ENCODE measurements at regions not wholly inside any gene's neighbourhood (a gene's known extent, or its start where the extent isn't known, plus 50 kb on each side); places are given as distances from the start of the nearest gene placed in this dataset.
A peak's percentile ranks its signal among the peaks of the same experiment; 100 is the strongest.

GRCh38 chr2:221972813-221973478, 325.9 kb downstream of the PAX3 start:
- Mint-ChIP-seq H3K4me1 (no peaks in the 10 kb centered on the region), H3K27ac (no peak overlapping the region), H3K36me3 (ENCODE audit: low read depth) (no peaks in the 10 kb centered on the region), H3K27me3 (ENCODE audit: low read depth) (peaks cover 33% of the 10 kb centered on the region), H3K4me3 (no peak overlapping the region), H3K9me3 (no peaks in the 10 kb centered on the region)
- TF ChIP-seq, protein P1, sequence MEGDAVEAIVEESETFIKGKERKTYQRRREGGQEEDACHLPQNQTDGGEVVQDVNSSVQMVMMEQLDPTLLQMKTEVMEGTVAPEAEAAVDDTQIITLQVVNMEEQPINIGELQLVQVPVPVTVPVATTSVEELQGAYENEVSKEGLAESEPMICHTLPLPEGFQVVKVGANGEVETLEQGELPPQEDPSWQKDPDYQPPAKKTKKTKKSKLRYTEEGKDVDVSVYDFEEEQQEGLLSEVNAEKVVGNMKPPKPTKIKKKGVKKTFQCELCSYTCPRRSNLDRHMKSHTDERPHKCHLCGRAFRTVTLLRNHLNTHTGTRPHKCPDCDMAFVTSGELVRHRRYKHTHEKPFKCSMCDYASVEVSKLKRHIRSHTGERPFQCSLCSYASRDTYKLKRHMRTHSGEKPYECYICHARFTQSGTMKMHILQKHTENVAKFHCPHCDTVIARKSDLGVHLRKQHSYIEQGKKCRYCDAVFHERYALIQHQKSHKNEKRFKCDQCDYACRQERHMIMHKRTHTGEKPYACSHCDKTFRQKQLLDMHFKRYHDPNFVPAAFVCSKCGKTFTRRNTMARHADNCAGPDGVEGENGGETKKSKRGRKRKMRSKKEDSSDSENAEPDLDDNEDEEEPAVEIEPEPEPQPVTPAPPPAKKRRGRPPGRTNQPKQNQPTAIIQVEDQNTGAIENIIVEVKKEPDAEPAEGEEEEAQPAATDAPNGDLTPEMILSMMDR (IDR thresholded peaks at IDR 0.05; ENCODE audit: unreplicated experiment in 3 of 3) = no peak

DNA sequence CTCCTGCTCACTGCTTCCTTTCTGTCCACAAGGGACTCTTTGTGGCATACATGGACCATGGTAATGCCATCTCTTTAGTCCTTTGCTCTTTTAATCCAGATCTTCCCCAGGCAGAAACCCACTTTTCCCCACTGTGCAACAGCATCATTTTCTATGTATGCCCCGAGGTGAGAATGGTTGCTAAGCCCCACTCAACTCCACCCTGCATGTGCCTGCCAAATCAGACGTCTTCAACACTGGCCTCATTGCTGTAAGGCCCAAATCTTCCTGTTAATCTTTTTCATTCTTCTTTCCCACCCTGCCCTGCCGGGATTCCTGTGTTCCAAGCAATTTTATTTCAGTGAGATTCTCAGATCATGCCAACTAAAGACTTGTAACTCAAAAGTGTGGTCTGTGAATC, 328.4 kb downstream of the PAX3 start:
- Mint-ChIP-seq H3K27ac (no peak overlapping the region), H3K9me3 (no peaks in the 10 kb centered on the region), H3K36me3 (ENCODE audit: low read depth) (no peaks in the 10 kb centered on the region)

DNA sequence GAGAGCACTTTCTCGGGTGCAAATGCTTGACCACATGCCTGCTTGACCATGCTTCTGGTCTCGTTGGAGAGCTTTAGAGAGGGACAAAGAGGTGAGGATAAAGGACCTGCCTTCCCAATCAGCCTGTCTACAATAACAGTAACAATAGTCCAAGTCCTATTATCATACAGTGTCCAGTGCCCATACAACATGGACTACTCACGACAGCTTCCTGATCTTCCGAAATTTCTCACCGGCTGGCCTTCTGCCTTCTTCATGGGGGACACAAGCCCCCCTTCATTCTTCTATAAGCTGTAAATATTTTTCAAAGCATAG, 329.0 kb downstream of the PAX3 start:
- Mint-ChIP-seq H3K4me1 (no peaks in the 10 kb centered on the region), H3K9me3 (no peaks in the 10 kb centered on the region), H3K36me3 (ENCODE audit: low read depth) (no peaks in the 10 kb centered on the region), H3K4me3 (no peak overlapping the region), H3K27me3 (ENCODE audit: low read depth) (peaks cover 21% of the 10 kb centered on the region), H3K27ac (no peak overlapping the region)
- TF ChIP-seq, protein P1 (IDR thresholded peaks at IDR 0.05; ENCODE audit: unreplicated experiment in 3 of 3) = no peak

More for the DNA sequence above, 328.4 kb downstream of the PAX3 start:
- Mint-ChIP-seq H3K27me3 (ENCODE audit: low read depth) (peaks cover 24% of the 10 kb centered on the region), H3K4me3 (no peak overlapping the region), H3K4me1 (no peaks in the 10 kb centered on the region)
- TF ChIP-seq, protein P1 (IDR thresholded peaks at IDR 0.05; ENCODE audit: unreplicated experiment in 3 of 3) = no peak

DNA sequence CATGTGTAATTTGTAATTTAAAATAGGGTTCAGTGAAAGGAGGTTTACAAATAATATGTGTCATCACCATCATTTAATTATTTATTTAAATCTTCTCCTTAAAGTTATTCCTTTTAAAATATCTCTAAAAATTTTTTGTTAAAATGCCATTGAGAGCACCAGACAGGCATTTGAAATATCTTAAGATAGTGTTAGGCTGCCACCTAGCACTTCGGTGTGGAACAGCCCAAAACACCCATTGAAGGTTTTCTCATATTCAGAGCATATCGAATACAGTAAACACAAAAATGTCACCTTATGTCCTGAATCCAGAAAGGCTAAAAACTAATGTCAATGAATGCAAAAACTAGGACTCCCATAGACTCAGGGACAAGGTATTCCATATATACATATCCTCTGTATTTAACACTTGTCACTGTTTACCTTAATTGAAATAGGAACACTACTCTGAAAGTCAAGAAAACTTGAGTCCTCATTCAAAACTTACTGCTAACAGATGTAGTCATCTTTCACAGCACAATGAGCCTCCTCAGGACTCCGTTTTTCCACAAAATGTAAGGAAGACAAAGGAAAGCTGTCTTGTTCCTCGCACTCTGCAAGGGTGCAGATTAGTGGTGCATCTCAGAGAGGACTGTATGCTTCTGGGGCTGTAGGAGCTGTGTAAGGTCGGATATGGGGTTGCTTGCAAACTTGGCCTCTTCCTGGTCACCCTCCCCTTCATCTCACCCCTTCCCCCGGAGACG, 329.5 kb downstream of the PAX3 start:
- Mint-ChIP-seq H3K36me3 (ENCODE audit: low read depth) (no peaks in the 10 kb centered on the region), H3K27me3 (ENCODE audit: low read depth) (peaks cover 18% of the 10 kb centered on the region), H3K4me1 (no peaks in the 10 kb centered on the region), H3K9me3 (no peaks in the 10 kb centered on the region), H3K4me3 (no peak overlapping the region), H3K27ac (no peak overlapping the region)
- TF ChIP-seq, protein P1 (IDR thresholded peaks at IDR 0.05; ENCODE audit: unreplicated experiment in 3 of 3) = peak; percentile 72 to 87 (median 84)

DNA sequence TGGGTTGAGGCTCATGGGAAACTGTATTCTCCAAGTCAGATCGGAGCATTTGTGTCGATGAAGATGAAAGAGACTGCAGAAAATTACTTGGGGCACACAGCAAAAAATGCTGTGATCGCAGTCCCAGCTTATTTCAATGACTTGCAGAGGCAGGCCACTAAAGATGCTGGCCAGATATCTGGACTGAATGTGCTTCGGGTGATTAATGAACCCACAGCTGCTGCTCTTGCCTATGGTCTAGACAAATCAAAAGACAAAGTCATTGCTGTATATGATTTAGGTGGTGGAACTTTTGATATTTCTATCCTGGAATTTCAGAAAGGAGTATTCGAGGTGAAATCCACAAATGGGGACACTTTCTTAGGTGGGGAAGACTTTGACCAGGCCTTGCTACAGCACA, 336.6 kb downstream of the PAX3 start:
- TF ChIP-seq, protein P1 (IDR thresholded peaks at IDR 0.05; ENCODE audit: unreplicated experiment in 3 of 3) = no peak
- Mint-ChIP-seq H3K9me3 (no peaks in the 10 kb centered on the region), H3K27me3 (ENCODE audit: low read depth) (peaks cover 7% of the 10 kb centered on the region), H3K36me3 (ENCODE audit: low read depth) (no peaks in the 10 kb centered on the region), H3K27ac (no peak overlapping the region), H3K4me3 (no peak overlapping the region), H3K4me1 (no peaks in the 10 kb centered on the region)

DNA sequence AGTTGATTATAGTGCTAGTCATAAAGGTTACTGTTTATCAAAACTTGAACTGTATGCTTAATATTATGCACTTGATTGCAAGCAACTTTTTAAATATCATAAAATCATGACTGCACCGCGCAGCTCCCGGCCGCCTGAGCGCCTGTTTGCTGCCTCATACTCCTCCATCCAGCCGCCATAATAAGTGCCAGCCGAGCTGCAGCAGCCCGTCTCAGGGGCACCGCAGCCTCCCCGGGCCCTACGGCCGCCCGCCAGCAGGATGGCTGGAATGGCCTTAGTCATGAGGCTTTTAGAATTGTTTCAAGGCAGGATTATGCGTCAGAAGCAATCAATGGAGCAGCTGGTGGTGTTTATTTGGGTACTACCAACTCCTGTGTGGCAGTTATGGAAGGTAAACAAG, 337.2 kb downstream of the PAX3 start:
- TF ChIP-seq, protein P1 (IDR thresholded peaks at IDR 0.05; ENCODE audit: unreplicated experiment in 3 of 3) = no peak
- Mint-ChIP-seq H3K27ac (no peak overlapping the region), H3K27me3 (ENCODE audit: low read depth) (peaks cover 7% of the 10 kb centered on the region), H3K36me3 (ENCODE audit: low read depth) (no peaks in the 10 kb centered on the region), H3K4me1 (no peaks in the 10 kb centered on the region), H3K9me3 (no peaks in the 10 kb centered on the region), H3K4me3 (no peak overlapping the region)

All from nephron (organoid).